NCI-H748 (cell line): ENCODE measurements at regions not wholly inside any gene's neighbourhood (a gene's known extent, or its start where the extent isn't known, plus 50 kb on each side); places are given as distances from the start of the nearest gene placed in this dataset.

Experiments
- DNase-seq: peaks from one replicate; lab custom pipeline; 2025; ENCODE audit not compliant: unreplicated experiment; lab: John Stamatoyannopoulos, UW

GRCh38 chr10:53749439-53749838 lies 976.9 kb upstream of the MBL2 start:
- no peak for DNase-seq

GRCh38 chr10:53748319-53748718 lies 975.7 kb upstream of the MBL2 start:
- DNase-seq: no peak

GRCh38 chr10:53744746-53745145 lies 972.2 kb upstream of the MBL2 start:
- DNase-seq: no peak

- no peak for DNase-seq
Measured at GRCh38 chr10:53744176-53744575, 971.6 kb upstream of the MBL2 start.

- DNase-seq: no peak
Measured at GRCh38 chr10:53737132-53737531, 964.5 kb upstream of the MBL2 start.

GRCh38 chr10:53726921-53727320 lies 954.3 kb upstream of the MBL2 start:
- DNase-seq: no peak

- no peak for DNase-seq
Measured at GRCh38 chr10:53724581-53724980, 952.0 kb upstream of the MBL2 start.

- no peak for DNase-seq
Measured at GRCh38 chr10:53719658-53720057, 947.1 kb upstream of the MBL2 start.

GRCh38 chr10:53716156-53716555 lies 943.6 kb upstream of the MBL2 start:
- no peak for DNase-seq

- DNase-seq: no peak
Measured at GRCh38 chr10:53713431-53713830, 940.8 kb upstream of the MBL2 start.

- peak; percentile 4 for DNase-seq
Measured at GRCh38 chr10:53702489-53702888, 929.9 kb upstream of the MBL2 start.

GRCh38 chr10:53701213-53701612 lies 928.6 kb upstream of the MBL2 start:
- DNase-seq: no peak

GRCh38 chr10:53700278-53700677 lies 927.7 kb upstream of the MBL2 start:
- no peak for DNase-seq

GRCh38 chr10:53699684-53700083 lies 927.1 kb upstream of the MBL2 start:
- no peak for DNase-seq

GRCh38 chr10:53699231-53699630 lies 926.6 kb upstream of the MBL2 start:
- no peak for DNase-seq

GRCh38 chr10:53697038-53697437 lies 924.5 kb upstream of the MBL2 start:
- no peak for DNase-seq

GRCh38 chr10:53690524-53691240 lies 918.1 kb upstream of the MBL2 start:
- peak; percentile 32 for DNase-seq

GRCh38 chr10:53687800-53688199 lies 915.2 kb upstream of the MBL2 start:
- no peak for DNase-seq

GRCh38 chr10:53682885-53683284 lies 910.3 kb upstream of the MBL2 start:
- DNase-seq: no peak

GRCh38 chr10:53682458-53682857 lies 909.9 kb upstream of the MBL2 start:
- DNase-seq: no peak

GRCh38 chr10:53679666-53680065 lies 907.1 kb upstream of the MBL2 start:
- no peak for DNase-seq

- peak; percentile 1 for DNase-seq
Measured at GRCh38 chr10:53675177-53675576, 902.6 kb upstream of the MBL2 start.

GRCh38 chr10:53667063-53667462 lies 894.5 kb upstream of the MBL2 start:
- DNase-seq: no peak
